SK-N-SH (cell line): ENCODE measurements at regions not wholly inside any gene's neighbourhood (a gene's known extent, or its start where the extent isn't known, plus 50 kb on each side); places are given as distances from the start of the nearest gene placed in this dataset.

ENCODE experiments used
- ELF1 ChIP-seq: IDR thresholded peaks from 2 replicates; pipeline ENCODE4 v1.4.0; 2012
- EZH2phosphoT487 ChIP-seq: fragments of 200-600 bp; sonication (generic); IDR thresholded peaks from 2 replicates; pipeline ENCODE4 v1.6.1; 2017; ENCODE audit warnings: low read depth, mixed run types, mild to moderate bottlenecking, antibody characterized with exemption, moderate library complexity, borderline replicate concordance
- MXI1 ChIP-seq: IDR thresholded peaks from 2 replicates; pipeline ENCODE4 v1.6.1; 2012; ENCODE audit warnings: mild to moderate bottlenecking, low read depth, low read length, improper control_type of control experiment
- POLR2AphosphoS5 ChIP-seq: IDR thresholded peaks from 2 replicates; pipeline ENCODE4 v1.6.1; 2012; ENCODE audit warnings: low read depth, low read length
- RAD21 ChIP-seq: IDR thresholded peaks from 2 replicates; pipeline ENCODE4 v1.6.1; 2012; ENCODE audit warnings: mild to moderate bottlenecking, low read length
- SMC3 ChIP-seq: IDR thresholded peaks from 2 replicates; pipeline ENCODE4 v1.6.1; 2012; ENCODE audit warnings: low read depth, low read length, improper control_type of control experiment
- TF ChIP-seq, protein P1 (sequence below): fragments of 150-350 bp; IDR thresholded peaks from 2 replicates; pipeline ENCODE4 v1.6.1; 2017; ENCODE audit warnings: antibody characterized with exemption, low read length, low read depth, borderline replicate concordance
- TF ChIP-seq, protein P2 (sequence below): fragments of 200-600 bp; sonication (generic); IDR thresholded peaks from 2 replicates; pipeline ENCODE4 v1.6.1; 2017; ENCODE audit warnings: antibody characterized with exemption, mild to moderate bottlenecking, moderate library complexity
- TF ChIP-seq, protein P3 (sequence below): IDR thresholded peaks from 2 replicates; pipeline ENCODE4 v1.4.0; 2012; ENCODE audit warnings: low read depth
- TF ChIP-seq, protein P4 (sequence below): IDR thresholded peaks from 2 replicates; pipeline ENCODE4 v1.6.1; 2012; ENCODE audit warnings: mild to moderate bottlenecking, low read depth, low read length, moderate library complexity

DNA sequence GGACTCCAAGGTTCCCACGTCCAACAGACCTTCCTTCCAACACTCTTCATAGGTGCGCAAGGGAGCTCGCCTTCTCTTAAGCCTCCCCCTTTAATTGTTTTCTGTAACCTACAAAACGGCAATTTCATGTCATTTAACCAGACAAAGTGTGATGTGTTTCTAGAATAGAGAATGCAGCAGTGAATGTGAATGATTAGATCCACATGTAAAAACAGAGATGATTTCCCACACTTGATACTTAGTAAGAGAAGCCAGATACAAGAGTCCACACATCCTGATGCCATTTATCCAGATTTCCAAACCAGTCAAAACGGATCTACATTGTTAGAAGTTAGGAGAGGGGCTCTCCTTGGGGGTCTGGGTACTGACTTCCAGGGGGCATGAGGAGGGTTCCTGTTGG is 89.3 kb downstream of the IRF8 start:
- TF ChIP-seq, protein P1, sequence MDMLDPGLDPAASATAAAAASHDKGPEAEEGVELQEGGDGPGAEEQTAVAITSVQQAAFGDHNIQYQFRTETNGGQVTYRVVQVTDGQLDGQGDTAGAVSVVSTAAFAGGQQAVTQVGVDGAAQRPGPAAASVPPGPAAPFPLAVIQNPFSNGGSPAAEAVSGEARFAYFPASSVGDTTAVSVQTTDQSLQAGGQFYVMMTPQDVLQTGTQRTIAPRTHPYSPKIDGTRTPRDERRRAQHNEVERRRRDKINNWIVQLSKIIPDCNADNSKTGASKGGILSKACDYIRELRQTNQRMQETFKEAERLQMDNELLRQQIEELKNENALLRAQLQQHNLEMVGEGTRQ = no peak
- TF ChIP-seq, protein P2, sequence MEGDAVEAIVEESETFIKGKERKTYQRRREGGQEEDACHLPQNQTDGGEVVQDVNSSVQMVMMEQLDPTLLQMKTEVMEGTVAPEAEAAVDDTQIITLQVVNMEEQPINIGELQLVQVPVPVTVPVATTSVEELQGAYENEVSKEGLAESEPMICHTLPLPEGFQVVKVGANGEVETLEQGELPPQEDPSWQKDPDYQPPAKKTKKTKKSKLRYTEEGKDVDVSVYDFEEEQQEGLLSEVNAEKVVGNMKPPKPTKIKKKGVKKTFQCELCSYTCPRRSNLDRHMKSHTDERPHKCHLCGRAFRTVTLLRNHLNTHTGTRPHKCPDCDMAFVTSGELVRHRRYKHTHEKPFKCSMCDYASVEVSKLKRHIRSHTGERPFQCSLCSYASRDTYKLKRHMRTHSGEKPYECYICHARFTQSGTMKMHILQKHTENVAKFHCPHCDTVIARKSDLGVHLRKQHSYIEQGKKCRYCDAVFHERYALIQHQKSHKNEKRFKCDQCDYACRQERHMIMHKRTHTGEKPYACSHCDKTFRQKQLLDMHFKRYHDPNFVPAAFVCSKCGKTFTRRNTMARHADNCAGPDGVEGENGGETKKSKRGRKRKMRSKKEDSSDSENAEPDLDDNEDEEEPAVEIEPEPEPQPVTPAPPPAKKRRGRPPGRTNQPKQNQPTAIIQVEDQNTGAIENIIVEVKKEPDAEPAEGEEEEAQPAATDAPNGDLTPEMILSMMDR = no peak
- no peak for TF ChIP-seq MXI1
- TF ChIP-seq RAD21 = no peak
- no peak for TF ChIP-seq SMC3
- TF ChIP-seq EZH2phosphoT487 = no peak
- TF ChIP-seq POLR2AphosphoS5 = no peak
- TF ChIP-seq, protein P3, sequence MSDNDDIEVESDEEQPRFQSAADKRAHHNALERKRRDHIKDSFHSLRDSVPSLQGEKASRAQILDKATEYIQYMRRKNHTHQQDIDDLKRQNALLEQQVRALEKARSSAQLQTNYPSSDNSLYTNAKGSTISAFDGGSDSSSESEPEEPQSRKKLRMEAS = no peak
- no peak for TF ChIP-seq ELF1
- TF ChIP-seq, protein P4, sequence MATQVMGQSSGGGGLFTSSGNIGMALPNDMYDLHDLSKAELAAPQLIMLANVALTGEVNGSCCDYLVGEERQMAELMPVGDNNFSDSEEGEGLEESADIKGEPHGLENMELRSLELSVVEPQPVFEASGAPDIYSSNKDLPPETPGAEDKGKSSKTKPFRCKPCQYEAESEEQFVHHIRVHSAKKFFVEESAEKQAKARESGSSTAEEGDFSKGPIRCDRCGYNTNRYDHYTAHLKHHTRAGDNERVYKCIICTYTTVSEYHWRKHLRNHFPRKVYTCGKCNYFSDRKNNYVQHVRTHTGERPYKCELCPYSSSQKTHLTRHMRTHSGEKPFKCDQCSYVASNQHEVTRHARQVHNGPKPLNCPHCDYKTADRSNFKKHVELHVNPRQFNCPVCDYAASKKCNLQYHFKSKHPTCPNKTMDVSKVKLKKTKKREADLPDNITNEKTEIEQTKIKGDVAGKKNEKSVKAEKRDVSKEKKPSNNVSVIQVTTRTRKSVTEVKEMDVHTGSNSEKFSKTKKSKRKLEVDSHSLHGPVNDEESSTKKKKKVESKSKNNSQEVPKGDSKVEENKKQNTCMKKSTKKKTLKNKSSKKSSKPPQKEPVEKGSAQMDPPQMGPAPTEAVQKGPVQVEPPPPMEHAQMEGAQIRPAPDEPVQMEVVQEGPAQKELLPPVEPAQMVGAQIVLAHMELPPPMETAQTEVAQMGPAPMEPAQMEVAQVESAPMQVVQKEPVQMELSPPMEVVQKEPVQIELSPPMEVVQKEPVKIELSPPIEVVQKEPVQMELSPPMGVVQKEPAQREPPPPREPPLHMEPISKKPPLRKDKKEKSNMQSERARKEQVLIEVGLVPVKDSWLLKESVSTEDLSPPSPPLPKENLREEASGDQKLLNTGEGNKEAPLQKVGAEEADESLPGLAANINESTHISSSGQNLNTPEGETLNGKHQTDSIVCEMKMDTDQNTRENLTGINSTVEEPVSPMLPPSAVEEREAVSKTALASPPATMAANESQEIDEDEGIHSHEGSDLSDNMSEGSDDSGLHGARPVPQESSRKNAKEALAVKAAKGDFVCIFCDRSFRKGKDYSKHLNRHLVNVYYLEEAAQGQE = no peak
